Thyroid gland (tissue), 4 donors: ENCODE measurements at regions not wholly inside any gene's neighbourhood (a gene's known extent, or its start where the extent isn't known, plus 50 kb on each side); places are given as distances from the start of the nearest gene placed in this dataset.

Source experiments
- DNase-seq, 2 donors: peaks; one replicate each; pipeline ENCODE4 v3.0.0-alpha.2; 2019
- H3K27ac ChIP-seq, 3 donors: fragments of 200-600 bp; sonication (generic); 1 replicate in 2 of 3; 2 replicates in 1 of 3; pipeline ENCODE4 v1.5.1; 2016 to 2019; ENCODE audit warnings: mild to moderate bottlenecking in 1 of 3, moderate library complexity in 1 of 3
- H3K27me3 ChIP-seq: fragments of 200-600 bp; sonication (generic); one replicate; pipeline ENCODE4 v1.5.1; 2019
- H3K36me3 ChIP-seq, 2 donors: fragments of 200-600 bp; sonication (generic); one replicate each; pipeline ENCODE4 v1.5.1; 2016 to 2019
- H3K4me1 ChIP-seq, 2 donors: fragments of 200-600 bp; sonication (generic); one replicate each; pipeline ENCODE4 v1.5.1; 2017 to 2019
- H3K4me3 ChIP-seq, 3 donors: fragments of 200-600 bp; sonication (generic); replicated peaks in 1 of 3; 1 replicate in 2 of 3; 2 replicates in 1 of 3; pipeline ENCODE4 v1.5.1; 2016; ENCODE audit warnings: mild to moderate bottlenecking in 1 of 3
- H3K9me3 ChIP-seq: fragments of 200-600 bp; sonication (generic); one replicate; pipeline ENCODE4 v1.5.1; 2017
- POLR2A ChIP-seq, 2 donors: fragments of 450-650 bp; IDR thresholded peaks; one replicate each; pipeline ENCODE4 v1.6.1; 2017; ENCODE audit warnings: antibody characterized with exemption in 2 of 2, mild to moderate bottlenecking in 2 of 2, moderate library complexity in 1 of 2
- WGBS, 2 donors: methylation state at CpG; one replicate each; pipeline ENCODE4 v1.1.5; 2017; 5-methylcytosine and 5-hydroxymethylcytosine counted together
- intact Hi-C: fragments of 100-400 bp; cut with DNase I; formaldehyde crosslinking; loops from one replicate; pipeline ENCODE4 v1.15.1; 2023
- TF ChIP-seq, protein P1 (sequence below), 6 experiments: fragments of 200-600 bp in 3 of 6; fragments of 450-650 bp in 3 of 6; sonication (generic) in 3 of 6; IDR thresholded peaks; one replicate each; pipeline ENCODE4 v1.5.1; 2016 to 2019; ENCODE audit warnings: antibody characterized with exemption in 6 of 6, mild to moderate bottlenecking in 2 of 6, inconsistent platforms in 1 of 6, moderate library complexity in 1 of 6

DNA sequence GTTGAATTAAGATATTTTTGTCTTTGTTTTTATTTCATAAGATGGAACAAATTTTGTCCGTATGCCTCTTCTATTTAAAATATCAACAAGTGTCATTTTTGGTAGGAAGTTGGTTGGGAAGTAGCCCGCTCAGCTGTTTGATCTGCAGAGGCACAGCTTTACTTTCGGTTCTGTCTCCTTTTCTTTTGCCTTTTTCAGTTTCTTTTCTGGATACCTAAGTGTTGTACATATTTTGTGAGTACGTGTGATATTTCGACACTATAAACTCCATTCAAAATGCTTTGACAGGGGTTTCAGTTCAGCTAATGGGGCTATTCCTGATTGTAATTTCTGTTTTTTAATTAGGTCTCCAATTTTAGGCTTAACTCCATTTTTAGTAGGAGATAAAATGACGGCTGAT is 1785.0 kb upstream of the LRRTM1 start:
- intact Hi-C loops: no loop called here
- no peaks in the 10 kb centered on the region for H3K9me3 ChIP-seq
- H3K27me3 ChIP-seq: no peaks in the 10 kb centered on the region
- H3K27ac ChIP-seq: no peak overlapping the region
- WGBS, 2 donors: 77 to 78% methylated on average over 6 of the region's 6 CpGs
- no peak overlapping the region for H3K4me3 ChIP-seq
- no peaks in the 10 kb centered on the region for H3K4me1 ChIP-seq
- TF ChIP-seq, protein P1, sequence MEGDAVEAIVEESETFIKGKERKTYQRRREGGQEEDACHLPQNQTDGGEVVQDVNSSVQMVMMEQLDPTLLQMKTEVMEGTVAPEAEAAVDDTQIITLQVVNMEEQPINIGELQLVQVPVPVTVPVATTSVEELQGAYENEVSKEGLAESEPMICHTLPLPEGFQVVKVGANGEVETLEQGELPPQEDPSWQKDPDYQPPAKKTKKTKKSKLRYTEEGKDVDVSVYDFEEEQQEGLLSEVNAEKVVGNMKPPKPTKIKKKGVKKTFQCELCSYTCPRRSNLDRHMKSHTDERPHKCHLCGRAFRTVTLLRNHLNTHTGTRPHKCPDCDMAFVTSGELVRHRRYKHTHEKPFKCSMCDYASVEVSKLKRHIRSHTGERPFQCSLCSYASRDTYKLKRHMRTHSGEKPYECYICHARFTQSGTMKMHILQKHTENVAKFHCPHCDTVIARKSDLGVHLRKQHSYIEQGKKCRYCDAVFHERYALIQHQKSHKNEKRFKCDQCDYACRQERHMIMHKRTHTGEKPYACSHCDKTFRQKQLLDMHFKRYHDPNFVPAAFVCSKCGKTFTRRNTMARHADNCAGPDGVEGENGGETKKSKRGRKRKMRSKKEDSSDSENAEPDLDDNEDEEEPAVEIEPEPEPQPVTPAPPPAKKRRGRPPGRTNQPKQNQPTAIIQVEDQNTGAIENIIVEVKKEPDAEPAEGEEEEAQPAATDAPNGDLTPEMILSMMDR (IDR thresholded peaks at IDR 0.05): no peak
- no peak for TF ChIP-seq POLR2A (IDR thresholded peaks at IDR 0.05)
- DNase-seq: no peak
- H3K36me3 ChIP-seq: no peaks in the 10 kb centered on the region

DNA sequence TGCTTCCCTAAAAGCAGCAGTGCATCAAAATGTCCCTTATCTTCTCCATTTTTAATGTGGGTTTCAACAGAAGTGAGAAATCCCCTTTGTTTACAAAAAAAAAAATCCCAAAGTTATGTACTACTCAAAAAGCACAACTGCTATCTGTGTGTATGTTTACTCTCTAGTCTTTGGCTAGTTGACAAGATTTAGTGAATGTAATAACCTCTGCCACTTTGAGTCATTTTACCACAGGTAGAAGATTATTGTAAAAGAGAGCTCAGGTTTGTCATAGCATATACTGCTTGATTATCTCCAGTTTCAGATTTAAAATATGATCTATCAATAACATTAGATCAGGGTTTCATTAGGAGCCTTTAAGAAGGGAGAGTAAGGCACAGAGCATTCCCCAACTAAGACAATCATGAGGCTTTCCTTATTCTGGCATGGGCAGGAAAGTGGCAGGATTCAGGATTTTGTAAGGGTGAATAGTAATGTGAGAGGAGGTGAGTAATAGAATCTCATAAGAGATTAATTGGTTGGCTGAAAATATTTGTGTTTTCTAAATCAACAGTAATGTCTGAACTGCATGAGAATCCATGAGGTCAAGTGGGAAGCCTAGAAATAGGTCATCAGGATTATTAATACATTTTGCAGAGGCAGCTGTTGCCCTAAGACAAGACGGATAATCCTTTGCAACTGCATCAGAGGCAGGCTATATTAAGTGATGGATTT is 1780.3 kb upstream of the LRRTM1 start:
- DNase-seq: no peak
- H3K27me3 ChIP-seq: no peaks in the 10 kb centered on the region
- H3K4me1 ChIP-seq: no peaks in the 10 kb centered on the region
- H3K27ac ChIP-seq: no peak overlapping the region
- H3K36me3 ChIP-seq: no peaks in the 10 kb centered on the region
- no peaks in the 10 kb centered on the region for H3K9me3 ChIP-seq
- intact Hi-C loops: no loop called here
- TF ChIP-seq, protein P1 (IDR thresholded peaks at IDR 0.05): no peak
- no peak for TF ChIP-seq POLR2A (IDR thresholded peaks at IDR 0.05)
- H3K4me3 ChIP-seq: no peak overlapping the region
- WGBS, 2 donors: 91 to 93% methylated on average over 1 of the region's 1 CpG

DNA sequence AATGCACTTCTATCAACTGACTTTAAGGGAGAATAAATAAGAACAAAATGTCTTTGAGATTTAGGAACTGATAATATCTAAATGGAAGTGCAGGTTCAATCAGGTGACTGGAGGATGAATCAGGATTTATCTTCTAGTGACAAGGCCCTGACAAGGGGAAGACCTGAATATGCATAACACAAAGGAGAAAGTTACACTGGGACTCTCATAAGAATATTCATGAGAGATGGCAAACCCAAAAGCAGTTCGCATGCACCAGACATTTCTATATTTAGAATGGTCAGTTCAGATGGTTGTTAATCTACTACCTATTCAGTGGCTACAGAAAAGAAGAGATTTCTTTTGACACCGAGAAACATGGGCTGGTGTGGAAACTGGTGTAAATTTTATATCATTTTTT is 1771.3 kb upstream of the LRRTM1 start:
- Histone ChIP-seq H3K27me3 (no peaks in the 10 kb centered on the region), H3K9me3 (no peaks in the 10 kb centered on the region), H3K36me3 (no peaks in the 10 kb centered on the region), H3K4me1 (no peaks in the 10 kb centered on the region), H3K27ac (no peak overlapping the region), H3K4me3 (no peak overlapping the region)
- intact Hi-C loops: no loop called here
- DNase-seq: no peak
- 88 to 92% methylated on average over 2 of the region's 2 CpGs for WGBS, 2 donors
- TF ChIP-seq, protein P1 (IDR thresholded peaks at IDR 0.05): no peak
- no peak for TF ChIP-seq POLR2A (IDR thresholded peaks at IDR 0.05)

DNA sequence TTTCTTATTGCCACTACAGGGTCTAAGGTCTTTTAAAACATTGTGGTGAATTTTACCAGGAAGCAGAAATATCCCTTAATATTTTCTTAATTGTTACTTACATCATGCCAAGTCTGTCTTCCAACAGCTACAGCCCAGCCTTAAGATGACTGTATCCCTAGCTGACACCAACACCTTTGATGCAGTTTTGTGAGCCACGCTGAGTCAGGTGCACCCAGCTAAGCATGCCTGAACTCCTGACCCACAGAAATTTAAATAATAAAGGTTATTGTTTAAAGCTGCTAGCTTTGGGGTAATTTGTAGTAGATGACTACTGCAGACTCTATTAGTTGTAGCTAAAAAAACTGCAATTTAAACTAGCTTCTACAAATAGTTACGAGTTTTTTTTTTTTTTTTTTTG is 1757.9 kb upstream of the LRRTM1 start:
- Histone ChIP-seq H3K27ac (no peak overlapping the region), H3K9me3 (no peaks in the 10 kb centered on the region), H3K27me3 (no peaks in the 10 kb centered on the region), H3K4me3 (no peak overlapping the region), H3K36me3 (no peaks in the 10 kb centered on the region), H3K4me1 (no peaks in the 10 kb centered on the region)
- 62 to 76% methylated on average over 2 of the region's 2 CpGs for WGBS, 2 donors
- no peak for DNase-seq
- intact Hi-C loops: no loop called here
- no peak for TF ChIP-seq POLR2A (IDR thresholded peaks at IDR 0.05)
- TF ChIP-seq, protein P1 (IDR thresholded peaks at IDR 0.05): no peak

DNA sequence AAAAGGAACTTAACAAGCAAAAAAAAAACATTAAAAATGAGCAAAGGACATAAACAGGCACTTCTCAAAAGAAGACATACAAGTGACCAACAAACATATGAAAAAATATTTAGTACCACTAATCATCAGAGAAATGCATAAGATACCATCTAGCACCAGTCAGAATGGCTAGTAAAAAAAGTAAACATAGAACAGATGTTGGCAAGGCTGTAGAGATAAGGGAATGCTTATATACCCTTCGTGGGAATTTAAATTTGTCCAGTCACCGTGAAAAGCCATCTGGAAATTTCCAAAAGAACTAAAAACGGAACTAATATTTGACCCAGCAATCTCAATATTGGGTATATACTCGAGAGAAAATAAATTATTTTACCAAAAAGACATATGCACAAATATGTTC is 1751.3 kb upstream of the LRRTM1 start:
- Histone ChIP-seq H3K4me1 (no peaks in the 10 kb centered on the region), H3K4me3 (no peak overlapping the region), H3K36me3 (no peaks in the 10 kb centered on the region), H3K27me3 (no peaks in the 10 kb centered on the region), H3K27ac (no peak overlapping the region), H3K9me3 (no peaks in the 10 kb centered on the region)
- no peak for TF ChIP-seq POLR2A (IDR thresholded peaks at IDR 0.05)
- TF ChIP-seq, protein P1 (IDR thresholded peaks at IDR 0.05): no peak
- DNase-seq: no peak
- intact Hi-C loops: no loop called here
- WGBS, 2 donors: 53 to 63% methylated on average over 4 of the region's 4 CpGs
